ENCODE measurements at regions not wholly inside any gene's neighbourhood (a gene's known extent, or its start where the extent isn't known, plus 50 kb on each side); places are given as distances from the start of the nearest gene placed in this dataset.

DNA sequence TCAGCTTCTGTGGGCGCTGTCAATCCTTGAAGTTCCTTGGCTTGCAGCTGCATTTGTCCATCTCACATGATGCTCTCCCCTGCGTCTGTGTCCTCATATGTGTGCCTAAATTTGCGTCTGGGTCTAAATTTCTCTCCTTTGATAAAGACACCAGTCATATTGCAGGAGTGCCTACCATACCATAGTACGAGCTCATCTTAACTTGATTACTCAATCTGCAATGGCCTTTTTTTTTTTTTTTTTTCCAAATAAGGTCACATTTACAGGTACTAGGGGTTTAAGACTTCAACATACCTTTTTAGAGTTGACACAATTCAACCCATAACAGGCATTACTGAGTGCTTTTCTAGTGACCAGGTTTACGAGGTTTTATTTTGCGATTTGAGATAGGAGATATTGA, 233.3 kb upstream of the TBX3 start:
- no peaks in the 10 kb centered on the region for H3F3A ChIP-seq (ENCODE audit: insufficient read depth, low read length, poor library complexity, severe bottlenecking)
- no peak for TF ChIP-seq RAD21 (conservative IDR thresholded peaks at IDR 0.05)
- TF ChIP-seq MXI1 (conservative IDR thresholded peaks at IDR 0.05; ENCODE audit: poor library complexity, severe bottlenecking), result no peak
- no peak for TF ChIP-seq SMC3 (conservative IDR thresholded peaks at IDR 0.05; ENCODE audit: poor library complexity)
- TF ChIP-seq EZH2 (IDR thresholded peaks at IDR 0.05; ENCODE audit: borderline replicate concordance, insufficient read depth, low read length, poor library complexity, severe bottlenecking), result no peak
- TF ChIP-seq EP300 (conservative IDR thresholded peaks at IDR 0.05; ENCODE audit: poor library complexity, severe bottlenecking), result no peak
- TF ChIP-seq, protein P1, sequence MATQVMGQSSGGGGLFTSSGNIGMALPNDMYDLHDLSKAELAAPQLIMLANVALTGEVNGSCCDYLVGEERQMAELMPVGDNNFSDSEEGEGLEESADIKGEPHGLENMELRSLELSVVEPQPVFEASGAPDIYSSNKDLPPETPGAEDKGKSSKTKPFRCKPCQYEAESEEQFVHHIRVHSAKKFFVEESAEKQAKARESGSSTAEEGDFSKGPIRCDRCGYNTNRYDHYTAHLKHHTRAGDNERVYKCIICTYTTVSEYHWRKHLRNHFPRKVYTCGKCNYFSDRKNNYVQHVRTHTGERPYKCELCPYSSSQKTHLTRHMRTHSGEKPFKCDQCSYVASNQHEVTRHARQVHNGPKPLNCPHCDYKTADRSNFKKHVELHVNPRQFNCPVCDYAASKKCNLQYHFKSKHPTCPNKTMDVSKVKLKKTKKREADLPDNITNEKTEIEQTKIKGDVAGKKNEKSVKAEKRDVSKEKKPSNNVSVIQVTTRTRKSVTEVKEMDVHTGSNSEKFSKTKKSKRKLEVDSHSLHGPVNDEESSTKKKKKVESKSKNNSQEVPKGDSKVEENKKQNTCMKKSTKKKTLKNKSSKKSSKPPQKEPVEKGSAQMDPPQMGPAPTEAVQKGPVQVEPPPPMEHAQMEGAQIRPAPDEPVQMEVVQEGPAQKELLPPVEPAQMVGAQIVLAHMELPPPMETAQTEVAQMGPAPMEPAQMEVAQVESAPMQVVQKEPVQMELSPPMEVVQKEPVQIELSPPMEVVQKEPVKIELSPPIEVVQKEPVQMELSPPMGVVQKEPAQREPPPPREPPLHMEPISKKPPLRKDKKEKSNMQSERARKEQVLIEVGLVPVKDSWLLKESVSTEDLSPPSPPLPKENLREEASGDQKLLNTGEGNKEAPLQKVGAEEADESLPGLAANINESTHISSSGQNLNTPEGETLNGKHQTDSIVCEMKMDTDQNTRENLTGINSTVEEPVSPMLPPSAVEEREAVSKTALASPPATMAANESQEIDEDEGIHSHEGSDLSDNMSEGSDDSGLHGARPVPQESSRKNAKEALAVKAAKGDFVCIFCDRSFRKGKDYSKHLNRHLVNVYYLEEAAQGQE (IDR thresholded peaks at IDR 0.05; ENCODE audit: borderline replicate concordance), result no peak
- TF ChIP-seq, protein P2, sequence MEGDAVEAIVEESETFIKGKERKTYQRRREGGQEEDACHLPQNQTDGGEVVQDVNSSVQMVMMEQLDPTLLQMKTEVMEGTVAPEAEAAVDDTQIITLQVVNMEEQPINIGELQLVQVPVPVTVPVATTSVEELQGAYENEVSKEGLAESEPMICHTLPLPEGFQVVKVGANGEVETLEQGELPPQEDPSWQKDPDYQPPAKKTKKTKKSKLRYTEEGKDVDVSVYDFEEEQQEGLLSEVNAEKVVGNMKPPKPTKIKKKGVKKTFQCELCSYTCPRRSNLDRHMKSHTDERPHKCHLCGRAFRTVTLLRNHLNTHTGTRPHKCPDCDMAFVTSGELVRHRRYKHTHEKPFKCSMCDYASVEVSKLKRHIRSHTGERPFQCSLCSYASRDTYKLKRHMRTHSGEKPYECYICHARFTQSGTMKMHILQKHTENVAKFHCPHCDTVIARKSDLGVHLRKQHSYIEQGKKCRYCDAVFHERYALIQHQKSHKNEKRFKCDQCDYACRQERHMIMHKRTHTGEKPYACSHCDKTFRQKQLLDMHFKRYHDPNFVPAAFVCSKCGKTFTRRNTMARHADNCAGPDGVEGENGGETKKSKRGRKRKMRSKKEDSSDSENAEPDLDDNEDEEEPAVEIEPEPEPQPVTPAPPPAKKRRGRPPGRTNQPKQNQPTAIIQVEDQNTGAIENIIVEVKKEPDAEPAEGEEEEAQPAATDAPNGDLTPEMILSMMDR (IDR thresholded peaks at IDR 0.05; ENCODE audit: poor library complexity, severe bottlenecking), result no peak
- no peak for TF ChIP-seq TAF1 (IDR thresholded peaks at IDR 0.05; ENCODE audit: low read depth)
- no peak for TF ChIP-seq POLR2AphosphoS5 (IDR thresholded peaks at IDR 0.05)
- no peak overlapping the region for H3K27ac ChIP-seq (ENCODE audit: low read length)
- no peaks in the 10 kb centered on the region for H4K20me1 ChIP-seq (ENCODE audit: insufficient read depth)
- no peaks in the 10 kb centered on the region for H3K79me2 ChIP-seq (replicated peaks; ENCODE audit: insufficient read depth, low read length)
- H3K9ac ChIP-seq (ENCODE audit: low read length), result no peak overlapping the region
- H2AFZ ChIP-seq (ENCODE audit: low read depth, low read length), result no peak overlapping the region
- no peaks in the 10 kb centered on the region for H3K9me3 ChIP-seq (ENCODE audit: low read length)
- H3K4me3 ChIP-seq (ENCODE audit: low read length), result no peak overlapping the region
- no peaks in the 10 kb centered on the region for H3K27me3 ChIP-seq (ENCODE audit: insufficient read depth, low read depth, low read length)
- no peaks in the 10 kb centered on the region for H3K9me2 ChIP-seq (ENCODE audit: insufficient read depth, low read length)
- H3K36me3 ChIP-seq (ENCODE audit: insufficient read depth, low read length), result no peaks in the 10 kb centered on the region
- H3K4me2 ChIP-seq (ENCODE audit: low read length), result no peak overlapping the region

DNA sequence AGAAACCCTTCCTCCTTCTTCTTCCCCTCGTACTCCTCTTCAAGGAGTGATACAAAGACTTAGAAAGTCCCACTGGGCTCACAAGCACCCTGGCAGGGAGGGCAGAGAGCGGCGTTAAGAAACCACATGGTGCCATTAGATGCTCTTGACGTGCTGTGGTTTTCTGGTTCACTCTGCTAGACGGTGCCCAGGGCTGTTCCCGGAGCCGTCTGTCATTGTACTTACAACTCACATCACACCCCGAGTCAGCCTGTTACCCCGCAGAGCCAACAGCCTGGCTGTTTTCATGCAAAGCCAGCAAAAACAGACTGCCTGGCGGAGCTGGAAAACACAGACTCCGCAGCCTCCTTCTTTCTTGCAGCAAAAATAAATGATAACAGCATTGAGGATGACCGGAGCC, 232.6 kb upstream of the TBX3 start:
- Histone ChIP-seq H3K4me3 (ENCODE audit: low read length) (no peak overlapping the region), H3K27ac (ENCODE audit: low read length) (no peak overlapping the region), H3K9me3 (ENCODE audit: low read length) (no peaks in the 10 kb centered on the region), H3K79me2 (replicated peaks; ENCODE audit: insufficient read depth, low read length) (no peaks in the 10 kb centered on the region), H3F3A (ENCODE audit: insufficient read depth, low read length, poor library complexity, severe bottlenecking) (no peaks in the 10 kb centered on the region), H3K36me3 (ENCODE audit: insufficient read depth, low read length) (no peaks in the 10 kb centered on the region), H3K27me3 (ENCODE audit: insufficient read depth, low read depth, low read length) (no peaks in the 10 kb centered on the region), H3K9me2 (ENCODE audit: insufficient read depth, low read length) (no peaks in the 10 kb centered on the region), H3K4me2 (ENCODE audit: low read length) (no peak overlapping the region), H2AFZ (ENCODE audit: low read depth, low read length) (no peak overlapping the region), H3K9ac (ENCODE audit: low read length) (no peak overlapping the region), H4K20me1 (ENCODE audit: insufficient read depth) (no peaks in the 10 kb centered on the region)
- TF ChIP-seq EZH2 (IDR thresholded peaks at IDR 0.05; ENCODE audit: borderline replicate concordance, insufficient read depth, low read length, poor library complexity, severe bottlenecking), result no peak
- TF ChIP-seq, protein P1 (IDR thresholded peaks at IDR 0.05; ENCODE audit: borderline replicate concordance), result no peak
- TF ChIP-seq TAF1 (IDR thresholded peaks at IDR 0.05; ENCODE audit: low read depth), result no peak
- no peak for TF ChIP-seq MXI1 (conservative IDR thresholded peaks at IDR 0.05; ENCODE audit: poor library complexity, severe bottlenecking)
- TF ChIP-seq EP300 (conservative IDR thresholded peaks at IDR 0.05; ENCODE audit: poor library complexity, severe bottlenecking), result no peak
